OCI-M1 (cell line): ENCODE measurements at regions not wholly inside any gene's neighbourhood (a gene's known extent, or its start where the extent isn't known, plus 50 kb on each side); places are given as distances from the start of the nearest gene placed in this dataset.

Experiments
- DNase-seq: peaks from one replicate; lab custom pipeline; 2025; lab: John Stamatoyannopoulos, UW

GRCh38 chr11:30089921-30090320 lies 73.1 kb upstream of the KCNA4 start:
- no peak for DNase-seq

DNA sequence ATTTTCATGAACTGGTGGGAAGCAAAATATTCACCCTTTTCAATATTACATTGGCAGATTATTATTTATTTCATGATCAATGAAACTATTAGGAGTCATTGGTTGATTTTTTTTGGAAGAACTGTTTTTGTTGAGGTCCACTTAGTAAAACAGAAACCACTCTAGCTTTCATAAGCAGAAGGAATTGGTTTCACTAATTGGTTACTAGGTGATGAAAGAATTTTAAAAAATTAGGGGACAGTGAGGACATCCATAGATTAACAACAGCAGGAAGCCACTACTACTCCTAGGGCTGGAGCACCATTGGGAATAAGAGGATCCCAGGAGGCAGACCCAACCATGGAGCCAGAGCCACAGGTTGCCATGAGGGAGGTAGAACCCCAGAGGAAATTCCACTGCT lies 74.4 kb upstream of the KCNA4 start:
- no peak for DNase-seq

- no peak for DNase-seq
Measured at GRCh38 chr11:30091737-30092136, 74.9 kb upstream of the KCNA4 start.

DNA sequence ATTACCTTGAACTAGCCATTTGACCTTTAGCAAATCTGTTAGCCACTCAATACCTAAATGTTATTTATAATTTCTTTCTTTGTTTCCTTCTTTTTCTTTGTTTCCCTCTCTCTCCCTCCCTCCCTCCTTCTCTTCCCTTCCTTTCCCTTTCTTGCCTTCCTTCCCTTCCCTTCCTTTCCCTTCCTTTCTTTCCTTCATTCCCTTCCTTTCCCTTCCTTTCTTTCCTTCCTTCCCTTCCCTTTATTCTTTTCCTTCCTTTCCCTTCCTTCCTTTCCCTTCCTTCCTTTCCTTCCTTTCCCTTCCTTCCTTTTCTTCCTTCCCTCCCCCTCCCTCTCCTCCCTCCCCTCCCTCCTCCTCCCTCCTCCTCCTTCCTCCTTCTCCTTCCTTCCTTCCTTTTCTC lies 75.7 kb upstream of the KCNA4 start:
- DNase-seq = no peak

DNA sequence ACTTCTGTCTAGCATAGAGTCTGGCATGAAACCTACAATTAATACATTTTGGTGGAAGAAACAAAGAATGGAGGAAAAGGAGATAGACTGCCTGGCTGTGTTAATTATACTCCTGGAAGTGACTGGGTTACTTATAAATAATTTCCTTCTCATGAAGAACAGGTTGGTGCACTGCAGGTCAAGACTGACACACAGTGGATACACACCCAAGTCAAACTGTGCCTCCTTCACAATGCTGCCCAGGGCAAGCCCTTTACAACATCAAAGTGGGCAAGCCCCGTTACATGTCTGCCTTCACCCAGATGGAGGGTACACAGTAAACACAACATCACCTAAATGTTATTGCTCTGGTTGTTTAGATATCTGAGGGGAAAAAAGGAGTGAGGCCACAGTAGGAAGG lies 83.7 kb upstream of the KCNA4 start:
- DNase-seq = no peak

- DNase-seq = no peak
Measured at GRCh38 chr11:30106222-30107181, 89.7 kb upstream of the KCNA4 start.

DNA sequence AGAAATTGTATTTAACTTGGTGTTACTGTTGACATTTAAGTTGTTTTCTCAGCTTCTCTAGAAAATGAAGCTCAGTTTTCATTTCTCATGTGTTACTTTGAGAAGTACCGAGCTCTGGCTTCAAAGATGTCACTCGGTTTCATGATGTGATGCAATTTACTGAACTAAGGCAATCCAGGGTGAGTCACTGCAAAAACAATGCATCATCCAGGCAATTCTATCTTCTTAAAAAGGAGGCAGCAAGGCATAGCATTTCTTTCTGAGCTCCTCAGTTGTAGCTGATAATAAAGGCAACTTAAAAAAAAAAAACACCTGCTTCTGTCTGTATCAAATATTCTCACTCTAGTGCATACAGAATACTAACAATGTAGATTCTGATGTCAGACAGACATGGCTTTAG lies 91.1 kb upstream of the KCNA4 start:
- DNase-seq = peak; percentile 62

DNA sequence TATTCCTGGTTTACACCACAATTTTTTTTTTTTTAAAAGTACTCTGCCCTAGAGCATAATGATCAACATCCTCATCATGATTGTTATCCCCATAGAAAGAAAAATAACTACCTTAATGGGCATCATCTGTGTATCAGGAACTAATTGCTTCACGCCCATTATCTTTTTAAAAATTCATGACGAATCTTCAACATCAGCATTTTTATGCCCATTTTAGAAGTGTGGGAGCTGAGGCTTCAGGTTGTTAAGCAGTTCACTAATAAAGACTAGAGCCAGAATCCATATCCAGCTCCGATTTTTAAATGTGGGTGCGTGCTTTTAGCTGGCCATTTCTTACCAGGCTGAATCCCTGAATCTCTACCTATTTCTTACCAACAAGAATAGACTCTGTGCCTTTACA lies 92.9 kb upstream of the KCNA4 start:
- no peak for DNase-seq

DNA sequence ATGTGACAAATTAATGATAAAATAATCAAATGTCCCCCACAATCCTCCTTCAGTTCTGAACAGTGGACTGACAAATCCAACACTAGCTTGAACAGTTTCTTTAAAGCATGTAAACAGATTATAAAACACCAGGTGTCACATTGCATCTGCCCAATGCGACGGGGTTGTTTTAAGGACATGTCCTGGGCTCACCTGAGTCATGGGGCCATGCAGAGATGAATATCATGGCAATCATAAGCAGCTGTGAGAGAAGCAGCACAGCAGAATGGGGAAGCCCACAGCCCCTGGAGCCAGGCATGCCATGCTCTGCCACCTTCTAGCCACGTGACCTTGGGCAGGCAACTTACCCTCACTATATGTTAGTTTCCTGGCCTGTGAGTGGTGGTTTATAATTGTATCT lies 93.9 kb upstream of the KCNA4 start:
- DNase-seq = no peak

GRCh38 chr11:30111786-30112185 lies 95.0 kb upstream of the KCNA4 start:
- no peak for DNase-seq

- DNase-seq = no peak
Measured at GRCh38 chr11:30113326-30113898, 96.6 kb upstream of the KCNA4 start.

GRCh38 chr11:30116512-30116911 lies 99.7 kb upstream of the KCNA4 start:
- DNase-seq = no peak

- no peak for DNase-seq
Measured at GRCh38 chr11:30120045-30120589, 103.3 kb upstream of the KCNA4 start.

DNA sequence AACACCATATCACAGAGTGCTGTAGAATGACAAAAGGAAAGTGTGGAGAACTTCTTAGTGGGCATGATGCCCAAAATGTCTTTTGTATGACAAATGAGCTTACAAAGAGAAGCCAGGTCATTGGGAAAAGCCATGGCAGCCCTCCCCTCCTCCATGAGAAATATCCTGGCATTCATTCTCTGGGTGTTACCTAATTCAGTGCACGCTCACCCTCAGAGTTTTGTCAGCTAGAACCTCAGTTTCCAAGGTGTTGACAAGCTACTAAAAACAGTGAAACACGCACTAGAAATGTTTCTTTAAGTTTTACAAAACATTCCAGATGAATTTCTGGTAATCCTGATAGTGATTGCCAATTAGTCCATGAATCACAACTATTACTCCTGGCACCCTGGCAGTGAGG lies 105.4 kb upstream of the FSHB start:
- DNase-seq = no peak

DNA sequence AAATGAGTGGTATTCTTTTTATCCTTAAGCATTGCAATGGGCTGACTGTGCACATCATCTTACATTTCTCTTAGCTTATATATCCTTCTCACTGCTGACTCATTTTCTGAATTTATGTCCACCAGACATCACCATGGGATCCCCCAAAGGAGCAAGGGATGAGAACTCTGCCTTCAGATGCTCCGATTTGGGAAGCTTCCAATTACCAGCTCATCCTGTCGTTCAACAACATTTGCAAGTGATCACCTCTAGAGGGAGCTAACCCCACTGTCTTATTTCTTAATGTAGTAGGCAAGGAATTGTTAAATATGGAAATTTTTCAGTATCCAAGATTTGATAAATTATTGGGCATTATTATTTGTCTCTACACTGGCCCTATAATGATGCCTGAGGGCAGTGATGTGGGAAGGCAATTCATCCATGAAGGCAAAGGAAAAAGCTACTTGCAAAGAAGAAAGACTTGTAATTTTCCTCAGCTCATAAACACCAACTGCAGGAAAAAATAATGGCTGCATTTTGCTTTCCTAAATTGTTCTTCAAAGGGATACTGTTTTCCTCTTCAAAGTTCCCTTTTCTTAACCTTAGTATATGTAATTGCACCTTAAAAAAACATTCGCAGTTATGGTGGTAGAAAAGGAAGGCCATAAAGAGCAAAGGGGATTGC lies 102.4 kb upstream of the FSHB start:
- DNase-seq = peak; percentile 44

GRCh38 chr11:30131535-30131934 lies 99.3 kb upstream of the FSHB start:
- no peak for DNase-seq

DNA sequence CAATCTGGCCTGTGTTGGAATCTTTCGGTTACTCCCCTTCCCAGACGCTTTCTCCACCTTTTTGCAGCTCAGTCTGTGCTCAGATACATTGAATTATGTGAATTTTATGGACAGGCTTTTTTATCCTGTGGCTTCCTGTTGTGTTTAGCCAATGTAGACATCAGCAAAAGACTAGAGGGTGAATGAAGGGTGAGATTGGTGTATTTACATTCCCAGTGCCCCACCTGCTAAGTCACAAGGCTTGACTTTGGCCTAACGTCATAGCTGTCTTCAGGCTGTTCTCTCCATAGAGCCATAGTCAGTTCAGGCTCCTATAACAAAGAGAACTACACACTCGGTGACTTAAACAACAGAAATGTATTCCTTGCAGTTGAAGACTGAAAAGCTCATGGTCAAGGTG lies 97.5 kb upstream of the FSHB start:
- DNase-seq = no peak

- peak; percentile 72 for DNase-seq
Measured at GRCh38 chr11:30143098-30143705, 87.6 kb upstream of the FSHB start.

- DNase-seq = no peak
Measured at GRCh38 chr11:30147293-30147692, 83.5 kb upstream of the FSHB start.

GRCh38 chr11:30149998-30150397 lies 80.8 kb upstream of the FSHB start:
- no peak for DNase-seq

DNA sequence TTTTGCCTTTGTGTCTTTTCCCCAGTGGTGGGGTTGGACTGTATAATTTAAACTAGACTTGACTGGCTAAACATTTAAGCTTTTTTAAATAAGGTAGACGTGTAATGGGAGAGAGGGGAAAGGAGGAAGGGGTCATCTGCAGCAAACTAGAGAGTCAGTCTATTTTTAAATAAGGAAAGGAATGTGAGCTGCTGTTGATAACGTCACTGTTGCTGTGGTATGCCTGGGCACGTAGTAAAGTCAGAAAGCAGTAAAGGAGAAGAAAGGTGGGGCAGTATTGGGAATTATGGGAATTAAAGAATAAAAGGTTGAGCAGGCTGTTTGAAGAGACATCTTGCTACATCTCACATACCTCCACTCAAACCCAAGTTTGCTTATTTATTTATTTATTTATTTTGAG lies 80.4 kb upstream of the FSHB start:
- DNase-seq = no peak

DNA sequence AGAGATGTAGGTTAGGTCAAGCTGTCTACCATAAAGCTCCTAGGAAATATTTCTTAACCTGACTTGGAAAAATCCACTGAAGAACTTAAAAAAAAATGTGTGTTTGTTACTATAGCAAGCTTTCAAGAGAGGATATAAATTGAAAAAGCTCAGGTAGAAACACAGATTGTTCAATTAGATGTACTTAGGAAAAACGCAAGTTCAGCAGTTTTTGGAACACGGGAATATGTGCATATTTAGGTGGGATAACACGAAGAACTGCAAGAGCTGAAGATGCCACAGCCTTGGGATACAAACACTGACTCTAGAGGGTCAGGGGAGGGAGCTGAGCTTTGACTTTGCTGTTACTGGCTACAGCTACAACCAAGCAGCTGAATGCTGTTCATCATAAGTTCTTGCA lies 77.8 kb upstream of the FSHB start:
- DNase-seq = no peak
